HG03025 (cell line): ENCODE measurements at regions not wholly inside any gene's neighbourhood (a gene's known extent, or its start where the extent isn't known, plus 50 kb on each side); places are given as distances from the start of the nearest gene placed in this dataset.
"Not testable (repeated sequence)": the region's sequence is repeated elsewhere in the genome, so short reads cannot be mapped to it uniquely, and the experiment has no call there.

ENCODE experiments used
- ATAC-seq: cut with Tn5 transposase; IDR thresholded peaks from one replicate; pipeline ENCODE4 v1.9.1; 2021; ENCODE audit warnings: mild to moderate bottlenecking, moderate library complexity; ENCODE audit not compliant: unreplicated experiment, low FRiP score

DNA sequence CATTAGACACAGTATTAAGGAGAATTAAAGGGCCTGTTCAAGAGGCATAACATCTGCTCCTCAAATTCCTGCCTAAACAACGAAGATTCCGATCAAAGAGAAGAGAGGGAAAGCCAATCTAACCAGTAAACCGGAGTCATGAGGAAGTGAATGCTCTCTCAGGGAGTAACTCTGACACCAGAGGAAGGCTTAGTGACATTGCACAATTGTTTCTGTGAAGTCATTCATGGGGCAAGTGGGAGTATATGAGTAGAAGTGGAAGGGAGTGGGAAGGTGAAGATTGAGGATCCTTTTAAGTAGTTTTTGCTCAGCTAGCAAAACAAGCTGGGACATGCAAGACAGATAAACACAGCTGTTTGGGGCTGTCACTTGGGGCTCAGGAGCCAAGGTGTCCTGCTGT is 136.4 kb upstream of the FAM174A start:
- not testable (repeated sequence) for ATAC-seq

DNA sequence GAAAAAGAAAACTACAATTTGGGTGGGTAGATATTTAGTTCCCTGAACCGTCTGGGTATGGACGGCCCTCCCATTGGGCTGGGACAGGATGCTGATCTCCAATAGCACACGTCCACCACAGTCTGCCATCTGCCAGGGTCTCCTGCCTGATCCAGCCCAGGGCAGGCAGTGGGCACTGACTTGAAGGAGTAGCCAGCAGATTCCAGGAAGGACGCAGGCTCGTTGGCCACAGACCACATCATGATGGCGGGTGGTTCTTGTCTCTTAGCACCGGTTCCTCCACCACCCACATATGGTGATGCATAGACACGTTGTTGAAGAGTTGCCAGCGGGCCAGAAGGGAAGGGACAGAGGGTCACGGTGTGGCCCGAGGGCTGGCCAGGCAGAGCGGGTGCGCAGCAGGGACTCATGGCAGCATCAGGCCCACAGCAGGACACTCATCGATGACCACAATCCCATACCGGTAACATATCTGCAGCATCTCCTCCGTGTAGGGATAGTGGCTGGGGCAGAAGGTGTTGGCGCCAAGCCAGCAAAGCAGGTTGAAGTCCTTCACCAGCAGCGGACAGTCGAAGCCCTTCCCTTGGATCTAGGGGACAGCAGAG is 155.8 kb upstream of the FAM174A start:
- not testable (repeated sequence) for ATAC-seq

DNA sequence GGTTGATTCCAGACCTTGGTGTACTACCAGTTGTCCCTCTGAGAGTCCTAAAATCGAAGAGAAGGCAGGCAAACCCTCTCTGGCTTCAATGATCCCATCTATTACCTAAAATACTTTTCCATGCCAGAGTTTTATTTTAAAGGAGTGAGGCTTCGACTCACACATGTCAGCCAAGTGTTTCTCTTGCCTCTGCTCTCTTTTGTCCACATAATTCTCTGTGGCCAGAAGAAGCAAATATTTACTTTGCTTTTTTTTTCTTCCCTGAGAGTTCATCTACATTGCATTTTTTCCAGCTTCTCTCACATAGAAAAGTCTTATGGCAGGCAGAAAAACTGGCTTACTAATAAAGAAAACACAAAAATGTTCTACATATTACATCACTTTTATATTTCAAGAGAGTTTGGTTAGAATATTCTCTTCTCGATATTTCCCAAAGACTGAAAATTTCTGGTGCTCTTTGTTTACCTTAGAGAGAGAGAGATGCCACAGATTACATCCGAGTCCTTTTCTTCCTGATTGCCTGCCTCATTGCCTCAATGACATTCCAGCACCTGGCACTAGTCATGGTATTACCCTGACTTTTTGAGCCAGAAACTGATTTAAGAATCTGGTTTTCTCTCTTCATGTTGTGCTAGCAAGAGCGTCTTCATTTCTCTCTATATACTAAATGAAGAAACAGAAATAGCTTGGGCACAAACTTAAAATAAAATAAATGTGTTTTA is 170.3 kb upstream of the FAM174A start:
- not testable (repeated sequence) for ATAC-seq

DNA sequence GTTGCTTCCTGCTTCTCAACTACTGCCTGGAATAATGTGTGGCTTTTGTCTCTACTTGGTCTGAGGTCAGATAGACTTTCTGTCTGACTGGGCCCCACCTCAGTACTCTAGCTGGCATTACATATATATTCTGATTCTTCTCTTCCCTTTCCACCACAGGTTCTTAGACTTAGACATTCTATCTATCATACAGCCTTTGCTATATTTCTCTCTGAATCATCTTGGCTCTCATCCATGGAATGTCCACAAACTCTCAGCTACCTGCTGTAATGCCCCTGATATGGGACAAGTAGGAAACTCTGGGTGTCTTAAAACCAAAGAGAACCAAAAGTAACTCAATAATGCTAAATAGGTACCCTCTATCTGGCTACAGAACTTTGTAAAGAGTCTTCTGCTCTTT is 170.8 kb upstream of the FAM174A start:
- ATAC-seq = not testable (repeated sequence)

DNA sequence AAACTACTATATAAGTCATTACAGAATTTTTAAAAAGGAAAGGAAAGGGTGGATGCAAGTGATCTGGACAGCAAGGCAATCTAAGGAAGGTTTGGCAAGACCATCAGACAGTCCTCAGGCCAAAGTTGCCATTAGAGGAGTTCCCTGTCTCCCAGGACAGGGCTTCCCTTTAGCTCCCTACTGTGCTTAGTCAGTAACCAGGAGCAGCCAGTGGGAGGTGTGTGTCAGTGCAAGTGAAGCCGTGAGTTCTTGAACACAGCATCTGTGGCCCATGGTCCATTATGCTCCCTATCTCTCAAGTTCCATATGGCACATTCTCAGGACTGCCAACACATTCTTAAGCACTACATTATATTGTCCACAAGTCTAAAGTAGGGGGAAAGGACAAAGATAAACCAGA is 175.2 kb upstream of the FAM174A start:
- not testable (repeated sequence) for ATAC-seq

DNA sequence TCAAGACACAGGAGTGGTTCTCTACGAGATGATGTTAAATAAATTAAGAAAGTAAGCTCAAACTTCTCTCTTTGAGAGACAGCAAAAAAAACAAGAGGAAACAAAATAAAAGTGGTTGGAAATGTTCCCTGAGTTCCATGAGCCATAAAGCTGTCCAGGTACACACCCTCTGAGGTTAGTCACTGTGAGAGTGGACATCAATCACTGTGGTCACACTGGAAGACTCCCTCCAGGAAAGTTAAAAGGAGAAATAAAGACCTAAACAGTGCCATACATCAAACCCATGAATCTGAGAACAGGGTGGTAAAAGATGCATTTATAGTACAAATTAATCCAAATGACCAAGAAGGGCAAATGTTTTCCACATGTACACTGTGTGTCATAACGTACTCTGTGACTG is 188.9 kb upstream of the FAM174A start:
- ATAC-seq = not testable (repeated sequence)

DNA sequence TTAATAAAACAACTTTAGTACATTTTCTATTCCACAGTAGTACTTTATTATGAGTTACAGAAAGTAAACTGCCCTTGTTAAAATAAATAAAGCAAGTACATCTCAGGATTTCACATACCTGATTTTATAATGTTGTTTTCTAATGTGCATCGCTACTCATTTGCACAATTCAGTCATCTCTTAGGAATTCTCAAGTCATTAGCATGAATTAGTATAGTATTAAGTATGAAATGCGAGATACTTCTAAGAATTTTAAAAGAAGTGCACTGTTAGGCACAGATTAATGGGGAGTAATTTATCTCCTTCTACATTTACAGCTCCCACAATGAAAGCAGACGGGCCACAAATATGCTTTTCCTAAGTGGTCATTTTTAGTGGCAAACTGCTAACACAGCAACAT is 193.7 kb upstream of the FAM174A start:
- not testable (repeated sequence) for ATAC-seq

DNA sequence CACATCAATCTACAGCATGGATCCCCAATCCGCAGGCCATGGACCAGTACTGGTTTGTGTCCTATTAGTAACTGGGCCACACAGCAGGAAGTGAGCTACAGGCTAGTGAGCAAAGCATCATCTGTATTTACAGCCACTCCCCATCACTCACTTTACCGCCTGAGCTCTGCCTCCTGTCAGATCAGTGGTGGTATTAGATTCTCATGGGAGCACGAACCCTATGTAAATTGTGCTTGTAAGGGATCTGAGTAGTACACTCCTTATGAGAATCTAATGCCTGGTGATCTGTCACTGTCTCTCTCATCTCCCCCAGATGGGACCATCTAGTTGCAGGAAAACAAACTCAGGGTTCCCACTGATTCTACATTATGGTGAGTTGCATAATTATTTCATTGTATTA is 212.7 kb upstream of the FAM174A start:
- ATAC-seq = no peak

DNA sequence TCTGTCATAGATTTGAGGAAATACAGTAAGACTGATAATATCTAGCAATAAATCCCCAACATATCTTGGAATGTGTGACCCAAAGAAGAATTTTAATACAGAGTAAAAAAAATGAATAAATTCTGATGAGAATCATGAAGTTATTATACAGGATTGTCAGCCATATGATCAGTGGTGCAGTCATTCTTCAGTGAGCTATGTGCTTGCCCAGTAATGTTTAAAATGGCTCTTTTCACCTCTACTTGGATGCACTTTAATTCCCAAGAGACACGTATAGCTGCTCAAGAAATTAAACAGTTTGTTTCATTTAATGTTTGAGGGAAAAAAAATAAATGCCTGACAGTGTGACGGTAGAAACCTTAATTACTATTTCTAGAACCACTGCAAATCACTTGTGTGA is 215.3 kb upstream of the FAM174A start:
- no peak for ATAC-seq

DNA sequence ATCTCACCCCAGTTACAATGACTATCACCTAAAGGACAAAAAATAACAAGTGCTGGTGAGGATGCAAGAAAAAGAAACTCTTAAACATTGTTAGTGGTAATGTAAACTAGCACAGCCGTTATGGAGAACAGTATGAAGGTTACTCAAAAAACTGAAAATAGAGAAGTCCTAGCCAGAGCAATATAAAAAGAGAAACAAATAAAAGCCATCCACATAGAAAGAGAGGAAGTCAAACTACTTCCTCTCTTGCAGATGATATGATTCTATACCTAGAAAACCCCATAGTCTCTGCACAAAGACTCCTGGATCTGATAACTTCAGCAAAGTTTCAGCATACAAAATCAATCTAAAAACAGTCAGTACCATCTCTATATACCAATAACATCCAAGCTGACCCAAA is 221.5 kb upstream of the FAM174A start:
- ATAC-seq = no peak

DNA sequence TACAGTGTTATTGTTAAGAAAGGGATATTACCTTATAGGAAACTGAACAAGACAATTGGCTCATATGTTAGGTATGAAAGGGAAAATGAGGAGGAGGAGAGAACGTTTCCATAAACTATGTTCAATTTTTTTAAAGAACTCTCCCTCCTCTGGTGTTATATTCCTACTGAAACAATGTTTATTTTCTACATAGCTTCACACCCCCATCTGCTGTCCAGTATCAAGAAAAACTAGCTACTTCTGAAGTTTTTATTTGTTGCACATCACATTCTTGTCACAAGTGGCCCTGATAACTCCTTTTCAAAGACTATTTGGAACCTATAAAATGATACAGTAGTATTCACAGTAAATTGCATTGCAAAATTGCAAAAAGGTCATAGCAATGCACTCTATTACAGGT is 223.4 kb upstream of the FAM174A start:
- no peak for ATAC-seq

DNA sequence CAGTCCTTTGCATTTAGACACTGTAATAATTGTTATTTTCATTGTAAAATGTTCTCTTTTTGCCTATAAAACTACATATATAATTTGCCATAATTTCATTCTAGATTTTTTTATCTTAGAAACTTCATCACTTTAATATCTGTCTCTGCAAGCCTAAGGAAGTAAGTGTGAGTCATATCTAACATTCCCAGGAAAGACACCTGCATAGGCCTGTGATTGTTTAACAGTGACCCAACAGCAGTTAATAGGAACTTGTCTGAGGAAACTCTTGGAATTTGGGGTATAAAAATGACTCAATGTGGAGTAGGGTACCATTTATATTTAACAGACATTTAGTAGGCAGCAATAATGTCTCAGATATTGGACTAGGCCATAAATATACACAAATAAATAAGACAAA is 229.2 kb upstream of the FAM174A start:
- no peak for ATAC-seq

DNA sequence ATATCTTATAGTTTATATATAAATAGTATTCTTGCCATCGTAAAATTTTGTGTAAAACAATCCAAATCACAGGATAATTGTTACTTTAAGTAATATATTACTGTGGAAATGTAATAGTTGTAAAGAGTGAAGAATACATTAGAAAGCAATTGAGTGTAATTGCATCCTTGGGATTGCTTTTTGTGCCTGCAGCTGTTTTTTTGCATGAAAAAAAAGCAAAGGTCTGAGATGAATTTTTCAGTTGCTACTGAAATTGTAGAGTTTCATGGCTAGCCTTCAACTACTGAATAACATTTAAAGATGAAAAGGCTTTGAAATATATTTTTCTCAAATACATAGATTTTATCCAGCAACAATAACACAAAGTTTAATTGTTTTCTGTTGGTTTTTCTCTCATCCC is 232.0 kb upstream of the FAM174A start:
- no peak for ATAC-seq

DNA sequence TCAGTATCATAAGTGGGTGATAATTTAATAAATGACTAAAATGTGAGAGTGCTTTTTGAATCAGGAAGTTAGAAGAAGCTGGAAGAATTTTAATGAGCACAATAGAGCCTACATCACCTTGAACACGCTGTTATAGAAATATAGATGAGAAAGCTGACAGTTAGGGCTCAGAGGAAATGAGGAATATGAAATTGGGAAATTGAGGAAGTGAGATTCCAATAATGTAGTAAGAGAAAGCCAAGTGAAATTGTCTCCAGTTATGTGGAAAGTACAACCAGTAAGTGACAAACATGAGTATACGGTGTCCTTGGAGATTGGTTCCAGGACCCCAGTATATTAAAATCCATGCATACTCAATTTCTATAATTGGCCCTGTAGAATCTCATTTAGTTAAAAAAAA is 235.9 kb upstream of the FAM174A start:
- no peak for ATAC-seq

DNA sequence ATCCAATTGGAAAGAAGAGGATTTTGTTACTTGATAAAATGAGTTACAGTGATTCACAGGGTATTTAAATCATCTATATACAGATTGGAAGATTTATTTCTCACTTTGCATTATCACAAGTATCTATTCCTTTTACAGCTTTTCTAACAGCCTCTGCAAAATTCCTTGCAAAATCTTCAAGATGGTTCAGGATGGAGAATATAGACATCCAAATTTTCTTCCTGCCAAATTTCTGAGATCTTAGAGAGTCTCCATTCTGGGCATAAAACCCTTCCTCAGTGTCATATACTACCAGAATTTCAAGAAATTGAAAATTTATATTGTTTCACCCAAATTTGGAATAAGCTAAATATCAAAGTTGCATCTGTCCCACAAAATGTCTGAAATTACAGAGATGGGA is 259.1 kb upstream of the FAM174A start:
- ATAC-seq = no peak

DNA sequence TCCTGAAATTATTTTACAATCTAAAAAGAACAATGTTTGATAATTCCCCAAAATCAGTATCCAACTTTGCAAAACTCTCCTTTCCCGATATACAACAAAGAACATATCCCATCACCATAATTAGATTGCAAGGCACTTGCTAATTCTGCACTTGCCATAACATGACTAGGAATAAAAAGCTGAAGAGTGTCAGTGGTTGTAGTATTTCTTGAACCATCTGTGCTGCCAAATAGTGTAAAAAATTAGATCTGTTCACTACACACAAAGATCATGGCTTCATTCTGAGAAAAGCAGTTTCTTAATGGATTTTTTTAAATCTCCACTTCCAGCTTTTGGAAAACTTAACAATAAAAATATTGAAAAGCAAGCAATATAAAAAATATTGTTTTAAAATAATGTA is 259.5 kb upstream of the FAM174A start:
- ATAC-seq = no peak

DNA sequence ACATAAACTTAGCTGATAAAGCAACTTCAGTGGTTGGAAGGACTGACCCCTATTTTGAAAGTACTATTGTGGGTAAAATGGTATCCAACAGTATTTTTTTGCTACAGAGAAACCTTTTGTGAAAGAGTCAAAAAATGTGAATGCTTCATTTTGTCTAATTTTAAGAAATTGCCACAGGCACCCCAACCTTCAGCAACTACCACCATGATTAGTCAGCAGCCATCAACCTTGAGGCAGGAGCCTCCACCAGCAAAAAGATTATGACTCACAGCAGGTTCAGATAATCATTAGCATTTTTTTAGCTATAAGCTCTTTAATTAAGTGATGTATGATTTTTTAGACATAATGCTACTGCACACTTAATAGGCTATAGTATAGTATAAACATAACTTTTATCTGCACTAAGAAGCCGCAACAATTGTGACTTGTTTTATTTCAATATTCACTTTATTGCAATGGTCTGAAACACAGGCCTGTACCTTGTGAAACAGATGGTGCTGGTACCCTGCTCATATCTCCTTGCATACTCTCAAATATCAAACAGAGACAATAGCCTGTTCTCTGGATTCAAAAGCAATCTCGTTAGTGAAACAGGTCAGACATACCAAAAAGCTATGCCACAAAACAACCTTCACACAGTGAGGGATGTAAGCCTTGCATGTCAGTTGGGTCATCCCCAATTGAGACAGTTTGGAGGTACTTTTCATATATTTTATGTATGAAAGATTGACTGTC is 261.2 kb upstream of the FAM174A start:
- ATAC-seq = no peak

DNA sequence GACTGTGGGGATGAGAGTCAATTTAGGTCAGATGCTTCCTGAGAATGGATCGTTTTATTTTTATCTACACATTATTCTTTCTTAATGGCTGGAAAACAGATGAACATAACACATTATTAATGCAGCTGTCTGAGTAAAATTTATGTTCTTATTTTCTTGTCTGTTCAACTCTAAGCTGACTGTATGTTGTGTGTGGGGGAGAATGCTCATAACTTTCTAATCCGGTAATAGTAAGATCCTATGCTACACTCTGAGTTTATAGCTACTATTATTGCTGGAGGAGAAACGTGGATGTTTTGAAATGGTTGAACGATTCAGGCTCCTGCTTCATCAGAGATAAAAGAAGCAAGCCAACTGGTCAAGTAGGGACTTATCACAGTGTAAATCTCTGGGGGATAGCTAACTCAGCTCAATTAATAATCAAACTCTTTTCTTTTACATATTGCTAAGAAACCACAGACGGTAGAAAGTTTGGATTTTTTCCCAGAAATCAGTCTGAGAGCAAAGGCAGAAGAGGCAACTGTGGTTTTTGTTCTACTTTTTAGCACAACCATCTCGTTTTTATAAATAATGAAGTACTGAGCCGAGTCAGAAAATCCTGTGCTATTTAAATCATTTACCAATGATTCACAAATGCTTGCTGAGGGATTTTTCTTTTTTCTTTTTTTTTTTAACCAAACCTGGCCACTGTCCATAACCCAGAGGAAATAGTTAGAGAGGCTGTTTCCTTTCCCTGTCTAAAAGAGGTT is 265.0 kb upstream of the FAM174A start:
- ATAC-seq = no peak

DNA sequence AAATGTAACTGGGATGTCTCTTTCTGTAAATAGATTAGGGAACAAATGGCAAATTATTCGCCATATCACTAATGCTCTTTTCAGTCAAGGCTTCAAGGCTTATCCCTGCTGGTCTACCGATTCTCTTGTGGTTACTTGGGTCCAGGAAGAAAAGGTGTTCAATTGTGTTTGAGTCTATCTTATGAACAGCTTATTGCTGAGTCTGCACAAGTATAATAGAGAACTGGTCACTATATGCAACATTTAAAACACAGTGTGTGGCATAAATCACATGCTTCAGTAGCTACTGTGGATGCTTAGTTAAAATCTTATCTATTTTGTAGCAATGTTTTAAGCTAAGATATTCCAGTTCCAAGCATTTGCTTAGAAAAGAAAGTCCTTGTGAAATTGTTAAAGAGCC is 274.2 kb upstream of the FAM174A start:
- ATAC-seq = no peak

DNA sequence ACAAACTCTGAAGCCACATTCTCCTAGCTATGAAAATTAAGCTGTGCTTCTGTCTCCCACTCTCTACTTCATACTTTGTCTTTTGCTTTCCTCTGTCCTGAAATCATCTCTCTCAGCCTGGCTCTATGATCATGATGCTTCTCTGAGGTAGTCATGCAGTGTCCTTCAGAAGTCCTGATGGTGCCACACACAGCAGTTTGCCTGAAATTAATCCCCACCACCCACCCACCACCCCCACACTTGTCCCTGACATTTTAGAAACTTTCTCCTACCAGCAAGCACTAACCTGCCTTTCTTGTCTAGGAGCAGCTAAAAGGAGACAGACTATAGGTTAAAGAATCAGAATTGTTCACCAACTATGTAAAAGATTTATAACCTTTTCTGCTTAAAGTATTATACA is 282.2 kb upstream of the FAM174A start:
- no peak for ATAC-seq

DNA sequence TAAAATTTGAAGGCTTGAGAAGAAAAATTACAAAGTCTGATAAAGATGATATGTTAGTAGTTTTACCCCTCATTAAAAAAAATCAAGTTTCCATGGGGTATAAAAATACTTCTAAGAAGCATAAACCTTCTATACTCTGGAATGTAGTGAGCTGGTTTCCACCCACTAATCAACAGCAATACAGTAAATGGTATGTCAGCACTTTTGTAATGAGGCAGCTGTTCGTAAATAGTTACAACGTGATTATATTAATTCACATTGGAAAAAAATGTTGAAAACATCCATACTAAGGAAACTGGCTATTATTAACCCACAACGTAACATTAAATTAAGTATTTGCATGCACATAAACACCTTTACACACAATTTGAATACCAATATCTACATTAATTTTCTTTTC is 283.1 kb upstream of the FAM174A start:
- ATAC-seq = no peak
